K562 (cell line): ENCODE measurements at regions not wholly inside any gene's neighbourhood (a gene's known extent, or its start where the extent isn't known, plus 50 kb on each side); places are given as distances from the start of the nearest gene placed in this dataset.

ENCODE experiments used
- ATAC-seq: fragments of 200-7000 bp; cut with Tn5 transposase; 3 replicates; pipeline ENCODE4 v1.9.1; 2020; ENCODE audit warnings: moderate library complexity
- BruUV-seq: library from RNA; stranded (reverse); fragments of 400-500 nt; replicated peaks from 2 replicates; lab custom pipeline; 2021; lab: Mats Ljungman, UMichigan
- CTCF ChIA-PET: fragments of 300-600 bp; formaldehyde crosslinking; extraction: SDS; loops from one replicate; lab custom pipeline; 2021; ENCODE audit warnings: low intra/inter-chr PET ratio; lab: Yijun Ruan, JAX
- POLR2A ChIA-PET: fragments of 300-600, 350-650 bp; sonication (Branson Sonifier 250); formaldehyde crosslinking; extraction: SDS; loops from one replicate; lab custom pipeline; 2021; ENCODE audit warnings: antibody characterized with exemption, inconsistent platforms; lab: Yijun Ruan, JAX
- DNase-seq, 4 experiments: peaks; one replicate each; pipeline versions ENCODE4 v3.0.0 to v3.0.0-alpha.2; 2011 to 2018; ENCODE audit warnings: low spot score in 3 of 4, mixed read lengths in 3 of 4; ENCODE audit errors: extremely low read depth in 1 of 4
- FAIRE-seq: peaks from 2 replicates; lab custom pipeline; 2011; peaks lifted over from hg19 to GRCh38; lab: Jason Lieb, UNC
- H2AFZ ChIP-seq: 2 replicates; pipeline ENCODE4 v1.6.0; 2011; ENCODE audit warnings: low read depth, low read length, control low read depth, inconsistent platforms
- H3K27ac ChIP-seq: fragments of 200-600 bp; 3 replicates; pipeline ENCODE4 v1.8.0; 2011; ENCODE audit warnings: low read depth, mild to moderate bottlenecking, control low read depth, inconsistent platforms, low read length, moderate library complexity, mixed read lengths; ENCODE audit errors: extremely low read depth
- H3K27me3 ChIP-seq, 2 experiments: fragments of 300-600 bp in 1 of 2; 2 replicates in 1 of 2; 3 replicates in 1 of 2; pipeline versions ENCODE4 v1.6.0 to v1.8.0; 2011; ENCODE audit warnings: inconsistent platforms in 2 of 2, low read length in 2 of 2, mild to moderate bottlenecking in 1 of 2, mixed read lengths in 1 of 2, moderate library complexity in 1 of 2; ENCODE audit not compliant: control insufficient read depth in 2 of 2, insufficient read depth in 2 of 2
- H3K36me3 ChIP-seq: fragments of 300-600 bp; 3 replicates; pipeline ENCODE4 v1.8.0; 2011; ENCODE audit warnings: mild to moderate bottlenecking, low read length, inconsistent platforms; ENCODE audit not compliant: control insufficient read depth, insufficient read depth
- H3K4me1 ChIP-seq, 2 experiments: fragments of 200-600 bp in 1 of 2; replicated peaks in 1 of 2; 2 replicates in 1 of 2; 3 replicates in 1 of 2; pipeline versions ENCODE4 v1.5.1 to v1.8.0; 2011; ENCODE audit warnings: inconsistent platforms in 2 of 2, low read length in 2 of 2, mild to moderate bottlenecking in 1 of 2, mixed read lengths in 1 of 2, moderate library complexity in 1 of 2; ENCODE audit not compliant: control insufficient read depth in 2 of 2, insufficient read depth in 2 of 2
- H3K4me2 ChIP-seq: 2 replicates; pipeline ENCODE4 v1.6.1; 2011; ENCODE audit warnings: low read length, control low read depth, inconsistent platforms, mixed read lengths; ENCODE audit not compliant: insufficient read depth
- H3K4me3 ChIP-seq: fragments of 200-600 bp; sonication (generic), shearing (Covaris generic); 2 replicates; pipeline ENCODE4 v1.5.1; 2016; ENCODE audit warnings: control low read depth, inconsistent platforms
- H3K79me2 ChIP-seq: fragments of 200-600 bp; 3 replicates; pipeline ENCODE4 v1.8.0; 2011; ENCODE audit warnings: low read length, inconsistent platforms; ENCODE audit not compliant: control insufficient read depth, insufficient read depth
- H3K9ac ChIP-seq, 2 experiments: 2 replicates each; pipeline versions ENCODE4 v1.6.0 to v1.6.1; 2011; ENCODE audit warnings: low read depth in 2 of 2, low read length in 2 of 2, control low read depth in 1 of 2, inconsistent platforms in 1 of 2, mild to moderate bottlenecking in 1 of 2, mixed read lengths in 1 of 2; ENCODE audit not compliant: insufficient read depth in 1 of 2
- H3K9me1 ChIP-seq: one replicate; pipeline ENCODE4 v1.6.0; 2011; ENCODE audit warnings: inconsistent platforms, mild to moderate bottlenecking, low read length, moderate library complexity; ENCODE audit not compliant: control insufficient read depth, insufficient read depth
- H3K9me3 ChIP-seq: replicated peaks from 2 replicates; pipeline ENCODE4 v1.5.1; 2011; ENCODE audit warnings: low read depth, low read length, inconsistent platforms; ENCODE audit not compliant: control insufficient read depth, insufficient read depth
- H4K20me1 ChIP-seq: replicated peaks from 2 replicates; pipeline ENCODE4 v1.6.1; 2011; ENCODE audit warnings: low read length, inconsistent platforms, mixed read lengths; ENCODE audit not compliant: control insufficient read depth, insufficient read depth
- ADNP ChIP-seq: fragments of 200-800 bp; sonication (Bioruptor generic); IDR thresholded peaks from 2 replicates; pipeline ENCODE4 v1.6.1; 2016; ENCODE audit warnings: missing genetic modification characterization, missing compliant biosample characterization
- C11orf30 ChIP-seq: fragments of 450-650 bp; IDR thresholded peaks from 2 replicates; pipeline ENCODE4 v1.6.1; 2016; ENCODE audit warnings: low read depth, mild to moderate bottlenecking
- CTCF ChIP-seq, 3 experiments: IDR thresholded peaks in 2 of 3; conservative IDR thresholded peaks in 1 of 3; 2 replicates each; pipeline ENCODE4 v1.5.1; 2011 to 2012; ENCODE audit warnings: low read length in 3 of 3, mild to moderate bottlenecking in 3 of 3, control low read depth in 2 of 3, improper control_type of control experiment in 1 of 3, inconsistent platforms in 1 of 3, low read depth in 1 of 3, mixed read lengths in 1 of 3, moderate library complexity in 1 of 3; ENCODE audit not compliant: insufficient read depth in 2 of 3
- ELK1 ChIP-seq: sonication (generic); formaldehyde crosslinking; IDR thresholded peaks from 2 replicates; pipeline ENCODE4 v1.8.1; 2022; ENCODE audit warnings: missing genetic modification reagents
- FOXK2 ChIP-seq, 2 experiments: fragments of 450-650 bp; IDR thresholded peaks in 1 of 2; conservative IDR thresholded peaks in 1 of 2; 2 replicates each; pipeline ENCODE4 v1.6.1; 2016; ENCODE audit warnings: low read depth in 2 of 2, mild to moderate bottlenecking in 1 of 2
- ILK ChIP-seq: fragments of 450-650 bp; IDR thresholded peaks from 2 replicates; pipeline ENCODE4 v1.6.1; 2016; ENCODE audit warnings: missing genetic modification characterization, low read depth, mild to moderate bottlenecking, missing compliant biosample characterization, moderate library complexity, borderline replicate concordance
- KLF1 ChIP-seq: fragments of 450-650 bp; IDR thresholded peaks from 2 replicates; pipeline ENCODE4 v1.6.1; 2016; ENCODE audit warnings: missing genetic modification characterization, missing compliant biosample characterization
- MCM5 ChIP-seq: fragments of 450-650 bp; IDR thresholded peaks from 2 replicates; pipeline ENCODE4 v1.6.1; 2016; ENCODE audit warnings: low read depth
- NFE2 ChIP-seq: IDR thresholded peaks from 2 replicates; pipeline ENCODE4 v1.6.1; 2014; ENCODE audit warnings: antibody characterized with exemption, low read depth
- POU5F1 ChIP-seq: fragments of 150-350 bp; IDR thresholded peaks from 2 replicates; pipeline ENCODE4 v1.6.1; 2014; ENCODE audit warnings: borderline replicate concordance, low read length, low read depth, mild to moderate bottlenecking; ENCODE audit not compliant: partially characterized antibody
- RFX7 ChIP-seq: fragments of 250-450 bp; sonication (Bioruptor Pico); IDR thresholded peaks from 2 replicates; pipeline ENCODE4 v1.5.1; 2021; ENCODE audit warnings: mild to moderate bottlenecking
- SP2 ChIP-seq: IDR thresholded peaks from 2 replicates; pipeline ENCODE4 v1.6.1; 2011; ENCODE audit warnings: mild to moderate bottlenecking, low read depth, low read length, moderate library complexity; ENCODE audit not compliant: poor library complexity, severe bottlenecking; ENCODE audit errors: extremely low read depth
- TRIM24 ChIP-seq, 2 experiments: fragments of 450-650 bp; IDR thresholded peaks; 2 replicates each; pipeline ENCODE4 v1.6.1; 2016
- ZFX ChIP-seq: sonication (generic); formaldehyde crosslinking; IDR thresholded peaks from 2 replicates; pipeline ENCODE4 v1.8.0; 2022; ENCODE audit warnings: mild to moderate bottlenecking, missing genetic modification reagents, moderate library complexity
- ZNF174 ChIP-seq: fragments of 250-450 bp; sonication (Bioruptor Pico); IDR thresholded peaks from 2 replicates; pipeline ENCODE4 v1.4.0; 2020; ENCODE audit warnings: mild to moderate bottlenecking
- ZNF76 ChIP-seq: fragments of 250-450 bp; sonication (Bioruptor Pico); IDR thresholded peaks from 2 replicates; pipeline ENCODE4 v1.4.0; 2020; ENCODE audit warnings: mild to moderate bottlenecking, moderate library complexity, borderline replicate concordance
- WGBS: fragments of 100-300 bp; shearing (Covaris generic); methylation state at CpG from one replicate; pipeline ENCODE4 v1.1.6; 2016; ENCODE audit warnings: low coverage, mixed read lengths; ENCODE audit not compliant: insufficient coverage; ENCODE audit errors: missing lambda C conversion rate; 5-methylcytosine and 5-hydroxymethylcytosine counted together
- in situ Hi-C: fragments of 300-500 bp; cut with MboI; formaldehyde crosslinking; loops from 4 replicates; pipeline ENCODE4 v1.15.0; 2018; ENCODE audit warnings: inconsistent platforms, mixed read lengths
- intact Hi-C: fragments of 100-400 bp; cut with micrococcal nuclease; formaldehyde crosslinking; loops from 2 replicates; pipeline ENCODE4 v1.14.2; 2022

DNA sequence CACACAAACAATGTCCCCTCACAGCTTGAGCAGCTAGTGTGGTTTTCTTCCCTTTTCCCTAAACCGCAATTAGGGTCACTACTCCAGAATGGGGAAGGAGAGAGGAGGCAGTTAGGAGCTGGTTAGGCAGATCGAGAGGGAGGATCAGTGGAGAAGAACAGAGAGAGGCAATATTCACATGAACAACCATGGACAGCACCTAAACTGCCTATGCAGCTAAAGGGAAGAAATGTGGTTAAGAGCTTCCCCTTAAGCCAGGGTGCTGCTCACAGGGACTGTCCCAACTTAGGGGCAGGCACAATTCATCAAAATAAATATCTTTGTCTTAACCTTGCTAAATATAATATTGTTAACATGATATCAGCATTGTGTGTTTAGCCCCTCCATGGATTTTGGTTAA is 359.3 kb upstream of the CDH18 start:
- TF ChIP-seq NFE2 (no peak), MCM5 (no peak), KLF1 (tag) (no peak), ZNF174 (no peak), ILK (no peak), RFX7 (CRISPR knock-in tag) (no peak), CTCF (IDR thresholded peaks at IDR 0.05 in 2 of 3, conservative IDR thresholded peaks at IDR 0.05 in 1 of 3; ENCODE audit: insufficient read depth in 2 of 3, low read depth in 1 of 3, low read length in 3 of 3) (no peak), FOXK2 (conservative IDR thresholded peaks at IDR 0.05 in 1 of 2, IDR thresholded peaks at IDR 0.05 in 1 of 2; ENCODE audit: low read depth in 2 of 2) (no peak), C11orf30 (no peak), ZNF76 (CRISPR knock-in tag) (no peak), POU5F1 (no peak), ADNP (tag) (no peak), ELK1 (CRISPR knock-in tag) (no peak), ZFX (CRISPR knock-in tag) (no peak), SP2 (no peak), TRIM24 (IDR thresholded peaks at IDR 0.05) (no peak)
- Histone ChIP-seq H3K9ac (no peak overlapping the region), H2AFZ (no peak overlapping the region), H3K4me3 (no peak overlapping the region), H3K36me3 (no peaks in the 10 kb centered on the region), H3K9me1 (no peaks in the 10 kb centered on the region), H3K4me2 (no peak overlapping the region), H3K4me1 (no peaks in the 10 kb centered on the region), H4K20me1 (no peaks in the 10 kb centered on the region), H3K9me3 (no peaks in the 10 kb centered on the region), H3K27ac (no peak overlapping the region), H3K27me3 (no peaks in the 10 kb centered on the region), H3K79me2 (no peaks in the 10 kb centered on the region)
- FAIRE-seq, result no peak
- intact Hi-C loops, result no loop called here
- WGBS, result 0% methylated on average over 2 of the region's 2 CpGs
- no peak for DNase-seq
- no peak for ATAC-seq
- CTCF ChIA-PET, result no interaction called here
- POLR2A ChIA-PET, result no interaction called here
- no TSS peak for BruUV-seq
- in situ Hi-C loops, result no loop called here
